ENCODE measurements at regions not wholly inside any gene's neighbourhood (a gene's known extent, or its start where the extent isn't known, plus 50 kb on each side); places are given as distances from the start of the nearest gene placed in this dataset.

- no peak for DNase-seq
These were observed 241.3 kb downstream of the LOXHD1 start for GRCh38 chr18:46415532-46416252.

- peak; percentile 27 for DNase-seq
These were observed 240.0 kb downstream of the LOXHD1 start for GRCh38 chr18:46416706-46417638.

GRCh38 chr18:46418663-46419260 is 238.3 kb downstream of the LOXHD1 start:
- no peak for DNase-seq

- no peak for DNase-seq
These were observed 237.5 kb downstream of the LOXHD1 start for GRCh38 chr18:46419391-46420141.

- no peak for DNase-seq
These were observed 235.0 kb downstream of the LOXHD1 start for GRCh38 chr18:46421973-46422551.

- no peak for DNase-seq
These were observed 234.4 kb downstream of the LOXHD1 start for GRCh38 chr18:46422552-46423055.

GRCh38 chr18:46423226-46423805 is 233.7 kb downstream of the LOXHD1 start:
- no peak for DNase-seq

GRCh38 chr18:46424898-46425297 is 232.1 kb downstream of the LOXHD1 start:
- DNase-seq: no peak

GRCh38 chr18:46425511-46425910 is 231.5 kb downstream of the LOXHD1 start:
- DNase-seq: no peak

- DNase-seq: no peak
These were observed 230.9 kb downstream of the LOXHD1 start for GRCh38 chr18:46426021-46426678.

GRCh38 chr18:46426679-46427047 is 230.4 kb downstream of the LOXHD1 start:
- DNase-seq: no peak

Data from hematopoietic multipotent progenitor cell treated with erythropoietin and hydrocortisone succinate and interleukin-3 and kit ligand, for 8 days (in vitro differentiated cells).